ENCODE measurements at regions not wholly inside any gene's neighbourhood (a gene's known extent, or its start where the extent isn't known, plus 50 kb on each side); places are given as distances from the start of the nearest gene placed in this dataset.

- DNase-seq (ENCODE audit: low read depth), result no peak
- no peak for TF ChIP-seq CTCF (conservative IDR thresholded peaks at IDR 0.05; ENCODE audit: low read depth, low read length)
- H3K4me3 ChIP-seq (ENCODE audit: low read depth, low read length), result no peak overlapping the region
Measured at GRCh38 chr16:6207124-6207523, 1109.5 kb upstream of the EEF2KMT start.

- no peak for TF ChIP-seq CTCF (conservative IDR thresholded peaks at IDR 0.05; ENCODE audit: low read depth, low read length)
- H3K4me3 ChIP-seq (ENCODE audit: low read depth, low read length), result no peak overlapping the region
- DNase-seq (ENCODE audit: low read depth), result no peak
Measured at GRCh38 chr16:6206080-6206479, 1108.5 kb upstream of the EEF2KMT start.

- no peak overlapping the region for H3K4me3 ChIP-seq (ENCODE audit: low read depth, low read length)
- no peak for DNase-seq (ENCODE audit: low read depth)
- TF ChIP-seq CTCF (conservative IDR thresholded peaks at IDR 0.05; ENCODE audit: low read depth, low read length), result no peak
Measured at GRCh38 chr16:6204945-6205344, 1107.3 kb upstream of the EEF2KMT start.

GRCh38 chr16:6200861-6201260 is 1103.3 kb upstream of the EEF2KMT start:
- no peak for DNase-seq (ENCODE audit: low read depth)
- TF ChIP-seq CTCF (conservative IDR thresholded peaks at IDR 0.05; ENCODE audit: low read depth, low read length), result no peak

GRCh38 chr16:6200271-6200670 is 1102.7 kb upstream of the EEF2KMT start:
- no peak for TF ChIP-seq CTCF (conservative IDR thresholded peaks at IDR 0.05; ENCODE audit: low read depth, low read length)
- no peak for DNase-seq (ENCODE audit: low read depth)
- no peak overlapping the region for H3K4me3 ChIP-seq (ENCODE audit: low read depth, low read length)

More at GRCh38 chr16:6200861-6201260, 1103.3 kb upstream of the EEF2KMT start:
- no peak overlapping the region for H3K4me3 ChIP-seq (ENCODE audit: low read depth, low read length)

- TF ChIP-seq CTCF (conservative IDR thresholded peaks at IDR 0.05; ENCODE audit: low read depth, low read length), result no peak
- H3K4me3 ChIP-seq (ENCODE audit: low read depth, low read length), result no peak overlapping the region
- no peak for DNase-seq (ENCODE audit: low read depth)
Measured at GRCh38 chr16:6195966-6196365, 1098.4 kb upstream of the EEF2KMT start.

- DNase-seq (ENCODE audit: low read depth), result peak; percentile 6
- H3K4me3 ChIP-seq (ENCODE audit: low read depth, low read length), result no peak overlapping the region
- no peak for TF ChIP-seq CTCF (conservative IDR thresholded peaks at IDR 0.05; ENCODE audit: low read depth, low read length)
Measured at GRCh38 chr16:6193718-6194117, 1096.1 kb upstream of the EEF2KMT start.
